Endothelial cell (in vitro differentiated cells): ENCODE measurements at regions not wholly inside any gene's neighbourhood (a gene's known extent, or its start where the extent isn't known, plus 50 kb on each side); places are given as distances from the start of the nearest gene placed in this dataset.

ENCODE experiments used
- DNase-seq: peaks from one replicate; pipeline ENCODE4 v3.0.0; 2021; ENCODE audit warnings: low spot score
- H3K27ac Mint-ChIP-seq: one replicate; pipeline ENCODE4 v1.8.0; 2021; ENCODE audit warnings: mixed read lengths, inconsistent platforms; ENCODE audit not compliant: unreplicated experiment
- H3K27me3 Mint-ChIP-seq: one replicate; pipeline ENCODE4 v1.8.0; 2021; ENCODE audit warnings: mild to moderate bottlenecking, moderate library complexity, mixed read lengths, inconsistent platforms; ENCODE audit not compliant: unreplicated experiment
- H3K36me3 Mint-ChIP-seq: one replicate; pipeline ENCODE4 v1.8.0; 2021; ENCODE audit warnings: mild to moderate bottlenecking, low read depth, mixed read lengths, inconsistent platforms; ENCODE audit not compliant: unreplicated experiment
- H3K4me1 Mint-ChIP-seq: one replicate; pipeline ENCODE4 v1.8.0; 2021; ENCODE audit warnings: mild to moderate bottlenecking, mixed read lengths, inconsistent platforms; ENCODE audit not compliant: unreplicated experiment
- H3K4me3 Mint-ChIP-seq: one replicate; pipeline ENCODE4 v1.8.0; 2021; ENCODE audit warnings: mild to moderate bottlenecking, mixed read lengths, inconsistent platforms; ENCODE audit not compliant: unreplicated experiment
- H3K9me3 Mint-ChIP-seq: one replicate; pipeline ENCODE4 v1.8.0; 2021; ENCODE audit warnings: mixed read lengths, inconsistent platforms; ENCODE audit not compliant: unreplicated experiment
- CTCF ChIP-seq: fragments of 200-600 bp; sonication (generic); IDR thresholded peaks from one replicate; pipeline ENCODE4 v1.5.0; 2021; ENCODE audit warnings: antibody characterized with exemption; ENCODE audit not compliant: unreplicated experiment

- DNase-seq: no peak
- Mint-ChIP-seq H3K4me3 (no peak overlapping the region), H3K36me3 (no peaks in the 10 kb centered on the region), H3K4me1 (no peaks in the 10 kb centered on the region), H3K27ac (no peak overlapping the region), H3K27me3 (peaks cover 1% of the 10 kb centered on the region), H3K9me3 (no peaks in the 10 kb centered on the region)
- TF ChIP-seq CTCF: no peak
These were observed 519.3 kb upstream of the PTGER4 start for GRCh38 chr5:40160435-40160834.

- Mint-ChIP-seq H3K27me3 (no peaks in the 10 kb centered on the region), H3K36me3 (no peaks in the 10 kb centered on the region), H3K4me3 (no peak overlapping the region), H3K9me3 (no peaks in the 10 kb centered on the region), H3K27ac (no peak overlapping the region), H3K4me1 (no peaks in the 10 kb centered on the region)
- no peak for TF ChIP-seq CTCF
- DNase-seq: no peak
These were observed 525.5 kb upstream of the PTGER4 start for GRCh38 chr5:40154194-40154593.

GRCh38 chr5:40150896-40151295 lies 528.8 kb upstream of the PTGER4 start:
- H3K4me1 Mint-ChIP-seq: no peaks in the 10 kb centered on the region
- DNase-seq: no peak
- no peaks in the 10 kb centered on the region for H3K27me3 Mint-ChIP-seq
- no peaks in the 10 kb centered on the region for H3K9me3 Mint-ChIP-seq
- H3K27ac Mint-ChIP-seq: no peak overlapping the region
- TF ChIP-seq CTCF: no peak
- H3K36me3 Mint-ChIP-seq: no peaks in the 10 kb centered on the region
- no peak overlapping the region for H3K4me3 Mint-ChIP-seq

- Mint-ChIP-seq H3K4me1 (peaks cover 4% of the 10 kb centered on the region), H3K4me3 (no peak overlapping the region), H3K9me3 (no peaks in the 10 kb centered on the region), H3K27ac (no peak overlapping the region), H3K36me3 (no peaks in the 10 kb centered on the region), H3K27me3 (no peaks in the 10 kb centered on the region)
- TF ChIP-seq CTCF: no peak
- no peak for DNase-seq
These were observed 537.8 kb upstream of the PTGER4 start for GRCh38 chr5:40141896-40142295.

- no peaks in the 10 kb centered on the region for H3K27me3 Mint-ChIP-seq
- no peaks in the 10 kb centered on the region for H3K36me3 Mint-ChIP-seq
- H3K4me1 Mint-ChIP-seq: peaks cover 4% of the 10 kb centered on the region
- no peaks in the 10 kb centered on the region for H3K9me3 Mint-ChIP-seq
- no peak for DNase-seq
- H3K4me3 Mint-ChIP-seq: no peak overlapping the region
- H3K27ac Mint-ChIP-seq: no peak overlapping the region
- TF ChIP-seq CTCF: no peak
These were observed 538.3 kb upstream of the PTGER4 start for GRCh38 chr5:40141418-40141817.
